ENCODE measurements at regions not wholly inside any gene's neighbourhood (a gene's known extent, or its start where the extent isn't known, plus 50 kb on each side); places are given as distances from the start of the nearest gene placed in this dataset.

DNA sequence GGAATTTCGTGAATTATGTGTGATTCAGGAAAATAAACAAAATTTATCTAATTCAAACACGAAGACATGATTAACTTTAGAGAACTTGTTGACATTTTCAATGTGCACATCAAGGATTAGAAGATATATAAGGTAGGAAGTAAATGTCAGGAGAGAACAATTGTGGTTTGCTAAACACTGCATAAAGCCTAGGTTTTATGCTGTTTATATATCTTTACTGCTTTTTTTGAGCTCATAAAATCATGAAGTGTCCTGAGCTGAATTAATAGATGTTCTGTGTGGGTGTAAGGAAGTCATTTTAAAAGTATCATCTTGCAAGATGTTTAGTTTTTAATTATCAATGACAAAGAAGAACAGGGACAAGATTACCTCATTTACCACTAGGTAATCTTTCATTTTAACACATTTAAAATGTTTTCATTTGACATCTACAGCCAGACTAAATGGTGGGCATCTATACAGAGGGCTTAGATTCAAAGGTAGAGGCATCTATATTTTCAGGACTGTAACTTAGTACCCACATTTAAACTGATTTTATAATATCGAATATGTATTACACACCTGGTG lies 382.8 kb downstream of the ADAMTS20 start:
- Histone ChIP-seq H3K23me2 (ENCODE audit: insufficient read length, low read depth, low read length, poor library complexity, severe bottlenecking) (no peaks in the 10 kb centered on the region), H3K79me1 (ENCODE audit: insufficient read depth, low read depth, low read length, poor library complexity, severe bottlenecking) (no peaks in the 10 kb centered on the region), H4K91ac (ENCODE audit: insufficient read length, low read depth, low read length) (no peak overlapping the region), H2AFZ (ENCODE audit: low read length) (no peak overlapping the region), H2BK12ac (ENCODE audit: insufficient read length, low read depth, low read length) (no peak overlapping the region), H2BK5ac (ENCODE audit: insufficient read length, low read length) (no peak overlapping the region), H3K4me1 (ENCODE audit: insufficient read depth, low read length) (no peaks in the 10 kb centered on the region), H4K20me1 (ENCODE audit: control insufficient read depth, insufficient read depth, insufficient read length) (no peaks in the 10 kb centered on the region), H4K5ac (ENCODE audit: insufficient read length, low read depth, low read length) (no peak overlapping the region), H2BK15ac (ENCODE audit: low read depth, low read length) (no peak overlapping the region), H2AK5ac (ENCODE audit: insufficient read length, low read length) (no peak overlapping the region), H3K79me2 (ENCODE audit: insufficient read depth, low read length) (no peaks in the 10 kb centered on the region), H2BK120ac (ENCODE audit: low read depth, low read length, poor library complexity, severe bottlenecking) (no peak overlapping the region), H3K18ac (ENCODE audit: insufficient read length, low read depth, low read length) (no peak overlapping the region), H3K56ac (ENCODE audit: insufficient read length, low read depth, low read length) (no peak overlapping the region), H3T11ph (ENCODE audit: low read length) (no peak overlapping the region), H3K4ac (ENCODE audit: low read depth, low read length) (no peak overlapping the region), H3K9ac (ENCODE audit: extremely low read depth, insufficient read length, low read length) (no peak overlapping the region), H2BK20ac (ENCODE audit: low read depth, low read length, poor library complexity, severe bottlenecking) (no peak overlapping the region), H3K4me2 (ENCODE audit: insufficient read depth, insufficient read length, low read length) (no peak overlapping the region), H3K14ac (ENCODE audit: insufficient read depth, low read length) (no peak overlapping the region), H3K9me3 (ENCODE audit: control insufficient read depth, low read depth, low read length) (no peaks in the 10 kb centered on the region), H3K23ac (ENCODE audit: insufficient read length, low read depth, low read length) (no peak overlapping the region), H3K27ac (ENCODE audit: insufficient read length, low read depth, low read length) (no peak overlapping the region), H4K8ac (replicated peaks; ENCODE audit: insufficient read length, low read depth, low read length) (no peak overlapping the region), H3K27me3 (ENCODE audit: insufficient read depth, low read length) (no peaks in the 10 kb centered on the region)
- Mint-ChIP-seq H3K27ac (no peak overlapping the region), H3K36me3 (ENCODE audit: insufficient read depth in 1 of 3, low read depth in 3 of 3) (no peaks in the 10 kb centered on the region), H3K4me3 (no peak overlapping the region), H3K9me3 (no peaks in the 10 kb centered on the region), H3K4me1 (no peaks in the 10 kb centered on the region), H3K27me3 (ENCODE audit: low read depth) (no peaks in the 10 kb centered on the region)
- no CpG with 5 or more reads among the region's 3 CpGs for whole genome bisulfite sequencing (ENCODE audit: extremely low coverage, insufficient read length, low lambda C conversion rate)
- no peak for DNase-seq
- TF ChIP-seq, protein P1, sequence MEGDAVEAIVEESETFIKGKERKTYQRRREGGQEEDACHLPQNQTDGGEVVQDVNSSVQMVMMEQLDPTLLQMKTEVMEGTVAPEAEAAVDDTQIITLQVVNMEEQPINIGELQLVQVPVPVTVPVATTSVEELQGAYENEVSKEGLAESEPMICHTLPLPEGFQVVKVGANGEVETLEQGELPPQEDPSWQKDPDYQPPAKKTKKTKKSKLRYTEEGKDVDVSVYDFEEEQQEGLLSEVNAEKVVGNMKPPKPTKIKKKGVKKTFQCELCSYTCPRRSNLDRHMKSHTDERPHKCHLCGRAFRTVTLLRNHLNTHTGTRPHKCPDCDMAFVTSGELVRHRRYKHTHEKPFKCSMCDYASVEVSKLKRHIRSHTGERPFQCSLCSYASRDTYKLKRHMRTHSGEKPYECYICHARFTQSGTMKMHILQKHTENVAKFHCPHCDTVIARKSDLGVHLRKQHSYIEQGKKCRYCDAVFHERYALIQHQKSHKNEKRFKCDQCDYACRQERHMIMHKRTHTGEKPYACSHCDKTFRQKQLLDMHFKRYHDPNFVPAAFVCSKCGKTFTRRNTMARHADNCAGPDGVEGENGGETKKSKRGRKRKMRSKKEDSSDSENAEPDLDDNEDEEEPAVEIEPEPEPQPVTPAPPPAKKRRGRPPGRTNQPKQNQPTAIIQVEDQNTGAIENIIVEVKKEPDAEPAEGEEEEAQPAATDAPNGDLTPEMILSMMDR (conservative IDR thresholded peaks at IDR 0.05): no peak
